ENCODE measurements at regions not wholly inside any gene's neighbourhood (a gene's known extent, or its start where the extent isn't known, plus 50 kb on each side); places are given as distances from the start of the nearest gene placed in this dataset.

DNA sequence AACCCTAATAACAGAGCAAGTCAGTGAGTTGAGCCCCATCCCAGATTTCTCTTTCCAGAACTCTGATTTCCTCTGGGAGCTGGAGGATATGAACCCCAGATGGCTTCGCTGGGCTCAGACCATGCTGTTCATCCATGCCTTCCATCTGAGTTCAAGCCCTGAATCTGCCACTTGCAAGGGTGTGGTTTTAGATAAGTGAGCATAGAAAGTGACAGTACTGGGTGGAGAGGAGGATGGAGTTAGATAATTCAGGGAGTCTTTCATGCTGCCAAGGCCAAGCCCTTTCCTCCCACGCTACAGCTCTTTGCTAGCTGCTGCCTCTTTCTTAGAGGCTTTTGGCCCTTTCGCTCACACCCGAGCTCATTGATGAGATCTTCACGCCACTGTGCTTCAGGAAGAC is 57.2 kb upstream of the MAFB start:
- H3K4me1 ChIP-seq (replicated peaks in 1 of 4; ENCODE audit: control insufficient read depth in 3 of 4, insufficient read depth in 4 of 4, low read length in 3 of 4), result no peaks in the 10 kb centered on the region
- H4K91ac ChIP-seq (replicated peaks; ENCODE audit: insufficient read length, low read length), result no peak overlapping the region
- H3K9me3 ChIP-seq (ENCODE audit: insufficient read depth in 2 of 2, low read depth in 1 of 2, low read length in 1 of 2), result no peaks in the 10 kb centered on the region
- no peaks in the 10 kb centered on the region for H3K79me1 ChIP-seq (ENCODE audit: low read depth, low read length)
- no peak overlapping the region for H2BK15ac ChIP-seq (ENCODE audit: low read length)
- no peak overlapping the region for H2BK5ac ChIP-seq (ENCODE audit: low read depth, low read length)
- H3K79me2 ChIP-seq (ENCODE audit: control insufficient read depth in 1 of 2, insufficient read depth in 2 of 2, low read length in 2 of 2), result no peaks in the 10 kb centered on the region
- DNase-seq (ENCODE audit: low read depth in 1 of 2, low spot score in 2 of 2), result no peak
- H4K8ac ChIP-seq (ENCODE audit: extremely low read depth, insufficient read depth, low read length), result no peak overlapping the region
- H3K9ac ChIP-seq (replicated peaks in 1 of 4; ENCODE audit: extremely low read depth in 1 of 4, low read depth in 3 of 4, low read length in 3 of 4), result no peak overlapping the region
- H3K36me3 ChIP-seq (ENCODE audit: control insufficient read depth in 2 of 4, insufficient read depth in 4 of 4, low read length in 3 of 4), result no peaks in the 10 kb centered on the region
- H3K27ac ChIP-seq (ENCODE audit: low read depth, low read length), result no peak overlapping the region
- no peak overlapping the region for H2BK20ac ChIP-seq (ENCODE audit: low read length)
- CTCF ChIA-PET (ENCODE audit: partially characterized antibody), result interaction anchor here (0.6 to 1.9 kb wide), 5 partner anchors 31 to 1302 kb away, joined by 3 to 8 read pairs (median 4); no protein-coding TSS in a partner anchor
- H2BK12ac ChIP-seq (ENCODE audit: low read depth, low read length), result no peak overlapping the region
- no peak overlapping the region for H3K14ac ChIP-seq (ENCODE audit: insufficient read length)
- H3K4me3 ChIP-seq (ENCODE audit: extremely low read depth in 1 of 4, insufficient read depth in 2 of 4, low read depth in 3 of 4, low read length in 4 of 4), result no peak overlapping the region
- H3K4ac ChIP-seq (replicated peaks; ENCODE audit: insufficient read length, low read depth, low read length), result no peak overlapping the region
- no peaks in the 10 kb centered on the region for H3K23me2 ChIP-seq (ENCODE audit: low read depth, low read length)
- no peak overlapping the region for H3K4me2 ChIP-seq (ENCODE audit: insufficient read depth in 1 of 2, low read depth in 2 of 2, low read length in 2 of 2)
- H2AK5ac ChIP-seq (ENCODE audit: low read depth, low read length), result no peak overlapping the region
- WGBS, 2 experiments (ENCODE audit: extremely low coverage in 1 of 2, insufficient coverage in 1 of 2, insufficient read length in 1 of 2, insufficient replicate concordance in 2 of 2, low coverage in 1 of 2, low lambda C conversion rate in 2 of 2, missing lambda C conversion rate in 1 of 2), result 67% methylated on average over 5 of the region's 5 CpGs; no CpG with 5 or more reads in 1 of the 2 experiments
- H3K23ac ChIP-seq (ENCODE audit: insufficient read length), result no peak overlapping the region
- no peak overlapping the region for H3K56ac ChIP-seq (replicated peaks; ENCODE audit: insufficient read length, low read depth, low read length)
- H4K5ac ChIP-seq (ENCODE audit: insufficient read length, low read depth, low read length), result no peak overlapping the region
- no peak overlapping the region for H3K18ac ChIP-seq (ENCODE audit: extremely low read depth, low read length)
- no peak overlapping the region for H2BK120ac ChIP-seq (replicated peaks; ENCODE audit: low read depth, low read length)
- H4K20me1 ChIP-seq (replicated peaks in 1 of 2; ENCODE audit: control insufficient read depth in 1 of 2, insufficient read depth in 2 of 2, low read length in 2 of 2), result no peaks in the 10 kb centered on the region
- H2AFZ ChIP-seq (ENCODE audit: low read length), result no peak overlapping the region
- no peak for FAIRE-seq
- POLR2A ChIA-PET (ENCODE audit: partially characterized antibody), result no interaction called here
- no peaks in the 10 kb centered on the region for H3K27me3 ChIP-seq (replicated peaks in 1 of 4; ENCODE audit: control insufficient read depth in 3 of 4, extremely low read depth in 1 of 4, insufficient read depth in 3 of 4, low read length in 3 of 4)
- no peak for TF ChIP-seq RFX5 (IDR thresholded peaks at IDR 0.05; ENCODE audit: borderline replicate concordance, low read depth, low read length)
- TF ChIP-seq, protein P1, sequence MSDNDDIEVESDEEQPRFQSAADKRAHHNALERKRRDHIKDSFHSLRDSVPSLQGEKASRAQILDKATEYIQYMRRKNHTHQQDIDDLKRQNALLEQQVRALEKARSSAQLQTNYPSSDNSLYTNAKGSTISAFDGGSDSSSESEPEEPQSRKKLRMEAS (IDR thresholded peaks at IDR 0.05), result no peak
- TF ChIP-seq EGR1 (IDR thresholded peaks at IDR 0.05; ENCODE audit: borderline replicate concordance, low read depth, low read length), result no peak
- TF ChIP-seq PHF8 (conservative IDR thresholded peaks at IDR 0.05; ENCODE audit: low read depth, low read length), result no peak
